ENCODE measurements at regions not wholly inside any gene's neighbourhood (a gene's known extent, or its start where the extent isn't known, plus 50 kb on each side); places are given as distances from the start of the nearest gene placed in this dataset.

DNA sequence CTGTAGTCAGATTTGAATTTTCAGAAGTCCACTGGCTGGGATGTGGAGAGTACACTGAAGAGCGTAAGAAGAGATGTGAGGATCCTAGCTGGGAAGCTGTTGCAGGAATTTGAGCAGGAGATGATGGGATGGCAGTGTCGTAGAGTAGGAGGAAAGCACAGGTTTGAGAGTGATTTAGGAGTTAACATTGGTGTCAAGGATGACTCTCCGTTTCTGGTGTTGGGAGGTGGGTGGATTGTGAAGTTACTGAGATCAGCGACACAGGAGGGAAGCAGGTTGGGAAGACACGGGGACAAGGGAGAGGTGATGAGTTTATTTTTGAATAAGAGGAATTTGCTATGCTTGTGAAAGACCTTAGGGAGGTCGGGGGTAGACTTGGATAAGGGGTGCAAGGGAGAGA, 434.2 kb upstream of the TPM1 start:
- TF ChIP-seq, protein P1, sequence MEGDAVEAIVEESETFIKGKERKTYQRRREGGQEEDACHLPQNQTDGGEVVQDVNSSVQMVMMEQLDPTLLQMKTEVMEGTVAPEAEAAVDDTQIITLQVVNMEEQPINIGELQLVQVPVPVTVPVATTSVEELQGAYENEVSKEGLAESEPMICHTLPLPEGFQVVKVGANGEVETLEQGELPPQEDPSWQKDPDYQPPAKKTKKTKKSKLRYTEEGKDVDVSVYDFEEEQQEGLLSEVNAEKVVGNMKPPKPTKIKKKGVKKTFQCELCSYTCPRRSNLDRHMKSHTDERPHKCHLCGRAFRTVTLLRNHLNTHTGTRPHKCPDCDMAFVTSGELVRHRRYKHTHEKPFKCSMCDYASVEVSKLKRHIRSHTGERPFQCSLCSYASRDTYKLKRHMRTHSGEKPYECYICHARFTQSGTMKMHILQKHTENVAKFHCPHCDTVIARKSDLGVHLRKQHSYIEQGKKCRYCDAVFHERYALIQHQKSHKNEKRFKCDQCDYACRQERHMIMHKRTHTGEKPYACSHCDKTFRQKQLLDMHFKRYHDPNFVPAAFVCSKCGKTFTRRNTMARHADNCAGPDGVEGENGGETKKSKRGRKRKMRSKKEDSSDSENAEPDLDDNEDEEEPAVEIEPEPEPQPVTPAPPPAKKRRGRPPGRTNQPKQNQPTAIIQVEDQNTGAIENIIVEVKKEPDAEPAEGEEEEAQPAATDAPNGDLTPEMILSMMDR (IDR thresholded peaks at IDR 0.05; ENCODE audit: insufficient read depth, low read length, missing control alignments): no peak
- DNase-seq (ENCODE audit: low read depth, low spot score): no peak
- CTCF ChIA-PET: interaction anchor here (6.4 kb wide), 1 partner anchor 10 kb away, joined by 38 read pairs; no protein-coding TSS in a partner anchor
- POLR2A ChIA-PET: interaction anchor here (2.4 kb wide), 1 partner anchor 10 kb away, joined by 14 read pairs; no protein-coding TSS in a partner anchor
- H3K4me3 ChIP-seq (ENCODE audit: low read depth, low read length): no peak overlapping the region

DNA sequence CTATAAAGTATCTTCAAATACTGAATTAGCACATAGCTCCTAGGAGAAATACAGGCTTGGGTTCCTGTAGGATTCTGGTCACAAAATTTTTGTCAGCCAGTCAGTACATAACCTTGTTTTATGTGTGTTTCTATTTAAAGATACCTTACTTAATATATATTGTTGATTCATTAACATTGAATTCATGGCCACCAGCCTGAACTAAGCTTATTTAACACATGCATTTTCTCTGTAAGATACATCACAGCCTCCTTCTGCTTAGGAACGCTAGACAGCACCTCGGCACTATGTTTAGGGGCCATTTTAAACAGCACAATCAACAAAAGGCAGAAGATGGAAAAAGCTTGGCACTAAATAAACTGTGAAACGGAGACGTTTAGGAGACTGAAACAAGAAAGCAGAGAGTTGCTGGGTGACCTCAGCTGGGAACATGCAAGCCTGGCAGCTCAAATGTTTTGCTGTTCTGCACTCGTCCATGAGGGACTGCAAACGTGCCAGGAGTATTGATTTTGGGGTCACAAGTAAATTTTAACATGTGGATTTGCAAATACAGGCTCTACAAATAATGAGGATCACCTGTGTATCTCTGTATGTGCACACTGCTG, 432.2 kb upstream of the TPM1 start:
- ChIA-PET CTCF (interaction anchor here (0.6 to 1.8 kb wide), 4 partner anchors 8 to 134 kb away, joined by 3 to 9 read pairs (median 3); no protein-coding TSS in a partner anchor), POLR2A (no interaction called here)
- no peak for DNase-seq (ENCODE audit: low read depth, low spot score)

DNA sequence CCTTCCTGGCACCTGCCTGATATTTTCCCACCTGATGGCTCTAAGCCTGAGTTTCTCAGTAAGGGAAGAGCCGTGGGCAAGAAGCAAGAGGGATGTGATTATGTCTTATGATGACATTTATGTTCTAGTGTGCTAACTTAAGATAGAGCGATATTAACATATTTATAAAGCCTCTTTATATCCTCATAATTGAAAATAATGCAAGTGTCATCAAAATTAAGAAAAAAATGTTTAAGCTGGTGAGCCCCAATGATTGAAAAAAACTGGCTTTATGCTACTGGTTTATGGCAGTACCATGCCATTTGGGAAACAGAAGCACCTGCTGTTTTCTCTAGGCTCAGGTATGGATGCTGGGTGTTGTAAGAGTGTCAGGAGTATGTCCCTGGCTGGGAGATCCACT, 431.5 kb upstream of the TPM1 start:
- POLR2A ChIA-PET: no interaction called here

More for the DNA sequence above, 432.2 kb upstream of the TPM1 start:
- TF ChIP-seq, protein P1 (IDR thresholded peaks at IDR 0.05; ENCODE audit: insufficient read depth, low read length, missing control alignments): no peak
- no peak overlapping the region for H3K4me3 ChIP-seq (ENCODE audit: low read depth, low read length)

DNA sequence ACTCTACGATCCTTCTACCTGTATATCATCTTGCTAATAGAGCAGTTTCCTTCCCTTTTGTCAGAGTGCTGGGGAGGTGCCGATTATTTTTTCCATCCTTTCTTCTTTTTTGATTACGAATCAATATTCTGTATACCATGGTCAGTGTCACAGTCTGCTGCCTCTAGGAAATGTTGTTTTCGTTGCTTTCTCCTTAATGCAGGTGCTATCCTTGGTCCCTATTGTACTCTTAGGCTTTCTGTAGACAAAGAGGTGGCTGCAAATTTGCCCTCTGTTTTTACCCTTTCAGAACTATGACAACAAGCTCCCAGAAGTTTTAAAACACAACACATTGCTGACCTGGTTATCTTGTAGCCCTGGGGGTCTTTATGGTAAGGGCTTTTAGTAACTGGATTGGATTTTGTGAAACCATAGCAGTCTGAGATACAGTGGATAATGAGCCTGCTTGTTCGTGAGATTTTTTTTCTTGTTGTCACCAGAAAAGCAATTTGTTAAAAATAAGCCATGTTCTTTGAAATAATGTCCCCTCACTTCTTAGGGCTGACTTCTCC, 430.3 kb upstream of the TPM1 start:
- ChIA-PET POLR2A (no interaction called here), CTCF (interaction anchor here (1.0 kb wide), 1 partner anchor 129 kb away, joined by 4 read pairs; no protein-coding TSS in a partner anchor)
- TF ChIP-seq, protein P1 (IDR thresholded peaks at IDR 0.05; ENCODE audit: insufficient read depth, low read length, missing control alignments): no peak
- no peak for DNase-seq (ENCODE audit: low read depth, low spot score)
- no peak overlapping the region for H3K4me3 ChIP-seq (ENCODE audit: low read depth, low read length)

More for the DNA sequence above, 431.5 kb upstream of the TPM1 start:
- CTCF ChIA-PET: interaction anchor here (1.6 to 1.8 kb wide), 2 partner anchors 8 to 131 kb away, joined by 3 to 9 read pairs; no protein-coding TSS in a partner anchor
- TF ChIP-seq, protein P1 (IDR thresholded peaks at IDR 0.05; ENCODE audit: insufficient read depth, low read length, missing control alignments): no peak
- no peak overlapping the region for H3K4me3 ChIP-seq (ENCODE audit: low read depth, low read length)
- DNase-seq (ENCODE audit: low read depth, low spot score): no peak

DNA sequence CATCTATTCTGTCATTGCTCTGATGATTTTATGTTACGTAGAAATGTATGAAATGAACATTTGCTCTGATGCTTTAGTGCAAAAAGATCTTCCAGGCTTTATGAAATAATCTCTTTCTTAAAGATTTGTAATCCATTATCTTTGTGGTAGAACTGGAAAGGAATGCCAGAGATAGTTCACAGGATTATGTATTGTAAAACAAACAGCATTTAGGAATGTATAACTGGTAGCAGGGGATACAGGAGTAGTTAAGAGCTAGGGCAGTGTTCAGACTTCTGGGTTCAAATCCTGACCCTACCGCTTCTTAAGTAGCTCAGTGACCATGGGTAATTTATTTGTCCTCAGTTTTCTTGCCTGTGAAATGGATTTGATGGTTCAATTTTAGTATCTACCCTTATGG, 429.8 kb upstream of the TPM1 start:
- ChIA-PET CTCF (interaction anchor here (0.5 to 1.0 kb wide), 3 partner anchors 9 to 129 kb away, joined by 3 to 4 read pairs (median 3); no protein-coding TSS in a partner anchor), POLR2A (no interaction called here)
- H3K4me3 ChIP-seq (ENCODE audit: low read depth, low read length): no peak overlapping the region
- TF ChIP-seq, protein P1 (IDR thresholded peaks at IDR 0.05; ENCODE audit: insufficient read depth, low read length, missing control alignments): no peak
- no peak for DNase-seq (ENCODE audit: low read depth, low spot score)

DNA sequence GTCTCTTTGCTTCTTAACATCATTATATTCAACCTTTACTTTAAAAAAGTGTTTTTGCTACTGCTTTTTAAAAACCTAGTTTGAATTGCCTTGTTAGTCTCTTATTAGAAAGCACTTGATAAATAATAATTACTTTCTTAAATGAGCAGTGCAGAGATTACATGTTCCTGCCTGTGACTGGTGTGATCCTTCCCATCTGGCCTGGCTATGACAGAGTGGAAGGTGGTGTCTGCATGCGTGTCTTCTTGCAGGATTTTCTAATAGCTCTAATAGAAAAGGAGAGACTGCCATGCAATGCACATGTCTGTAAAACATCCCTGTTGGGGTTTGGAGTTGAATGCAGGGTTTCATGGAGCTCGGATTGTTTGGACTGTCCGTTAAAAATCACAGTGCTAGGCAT, 425.8 kb upstream of the TPM1 start:
- TF ChIP-seq, protein P1 (IDR thresholded peaks at IDR 0.05; ENCODE audit: insufficient read depth, low read length, missing control alignments): no peak
- no peak for DNase-seq (ENCODE audit: low read depth, low spot score)
- POLR2A ChIA-PET: interaction anchor here (0.7 to 3.5 kb wide), 2 partner anchors 10 to 147 kb away, joined by 3 to 14 read pairs; no protein-coding TSS in a partner anchor
- no peak overlapping the region for H3K4me3 ChIP-seq (ENCODE audit: low read depth, low read length)
- CTCF ChIA-PET: interaction anchor here (1.1 to 3.6 kb wide), 6 partner anchors 11 to 67 kb away, joined by 3 to 38 read pairs (median 4); no protein-coding TSS in a partner anchor
